HG03039 (cell line): ENCODE measurements at regions not wholly inside any gene's neighbourhood (a gene's known extent, or its start where the extent isn't known, plus 50 kb on each side); places are given as distances from the start of the nearest gene placed in this dataset.
"Not testable (repeated sequence)": the region's sequence is repeated elsewhere in the genome, so short reads cannot be mapped to it uniquely, and the experiment has no call there.

Experiments
- ATAC-seq: cut with Tn5 transposase; IDR thresholded peaks from one replicate; pipeline ENCODE4 v1.9.1; 2021; ENCODE audit warnings: mild to moderate bottlenecking, moderate library complexity; ENCODE audit not compliant: unreplicated experiment

- ATAC-seq, result no peak
Observed at GRCh38 chr1:244316986-244317655, 134.6 kb downstream of the ADSS2 start.

- ATAC-seq, result no peak
Observed at GRCh38 chr1:244318078-244318477, 133.6 kb downstream of the ADSS2 start.

GRCh38 chr1:244318512-244318911, 133.2 kb downstream of the ADSS2 start:
- no peak for ATAC-seq

GRCh38 chr1:244319283-244320132, 132.2 kb downstream of the ADSS2 start:
- ATAC-seq, result peak; percentile 74

- no peak for ATAC-seq
Observed at GRCh38 chr1:244322181-244322580, 129.5 kb downstream of the ADSS2 start.

GRCh38 chr1:244322791-244323521, 128.8 kb downstream of the ADSS2 start:
- no peak for ATAC-seq

GRCh38 chr1:244324176-244324883, 127.4 kb downstream of the ADSS2 start:
- ATAC-seq, result no peak

GRCh38 chr1:244325056-244325758, 126.5 kb downstream of the ADSS2 start:
- ATAC-seq, result peak; percentile 71

- ATAC-seq, result no peak
Observed at GRCh38 chr1:244326757-244327156, 125.0 kb downstream of the ADSS2 start.

GRCh38 chr1:244327533-244327932, 124.2 kb downstream of the ADSS2 start:
- ATAC-seq, result no peak

GRCh38 chr1:244328476-244328875, 123.2 kb downstream of the ADSS2 start:
- no peak for ATAC-seq

- no peak for ATAC-seq
Observed at GRCh38 chr1:244329591-244330317, 122.0 kb downstream of the ADSS2 start.

- ATAC-seq, result no peak
Observed at GRCh38 chr1:244330318-244330625, 121.4 kb downstream of the ADSS2 start.

GRCh38 chr1:244332761-244333160, 118.9 kb downstream of the ADSS2 start:
- ATAC-seq, result not testable (repeated sequence)

GRCh38 chr1:244334315-244334714, 117.4 kb downstream of the ADSS2 start:
- ATAC-seq, result not testable (repeated sequence)

GRCh38 chr1:244334842-244335241, 116.9 kb downstream of the ADSS2 start:
- not testable (repeated sequence) for ATAC-seq

- no peak for ATAC-seq
Observed at GRCh38 chr1:244335456-244335855, 116.3 kb downstream of the ADSS2 start.

- no peak for ATAC-seq
Observed at GRCh38 chr1:244336232-244336899, 115.3 kb downstream of the ADSS2 start.

- no peak for ATAC-seq
Observed at GRCh38 chr1:244337839-244338238, 113.9 kb downstream of the ADSS2 start.
